ENCODE measurements at regions not wholly inside any gene's neighbourhood (a gene's known extent, or its start where the extent isn't known, plus 50 kb on each side); places are given as distances from the start of the nearest gene placed in this dataset.

GRCh38 chr22:49295465-49295743 is 532.3 kb downstream of the BRD1 start:
- WGBS, 5 donors = 73 to 87% (median 80%) methylated on average over 5 of the region's 5 CpGs
- Histone ChIP-seq H3K4me1 (no peaks in the 10 kb centered on the region), H3K9me3 (peaks cover 0 to 30% (median 17%) of the 10 kb centered on the region in 4 donors), H3K36me3 (no peaks in the 10 kb centered on the region), H3K4me3 (no peak overlapping the region), H3K27me3 (peaks cover 0 to 57% (median 5%) of the 10 kb centered on the region in 3 donors), H3K27ac (no peak overlapping the region)
- DNase-seq = peak in 1 of 2 donors; percentile 8
- TF ChIP-seq, protein P1, sequence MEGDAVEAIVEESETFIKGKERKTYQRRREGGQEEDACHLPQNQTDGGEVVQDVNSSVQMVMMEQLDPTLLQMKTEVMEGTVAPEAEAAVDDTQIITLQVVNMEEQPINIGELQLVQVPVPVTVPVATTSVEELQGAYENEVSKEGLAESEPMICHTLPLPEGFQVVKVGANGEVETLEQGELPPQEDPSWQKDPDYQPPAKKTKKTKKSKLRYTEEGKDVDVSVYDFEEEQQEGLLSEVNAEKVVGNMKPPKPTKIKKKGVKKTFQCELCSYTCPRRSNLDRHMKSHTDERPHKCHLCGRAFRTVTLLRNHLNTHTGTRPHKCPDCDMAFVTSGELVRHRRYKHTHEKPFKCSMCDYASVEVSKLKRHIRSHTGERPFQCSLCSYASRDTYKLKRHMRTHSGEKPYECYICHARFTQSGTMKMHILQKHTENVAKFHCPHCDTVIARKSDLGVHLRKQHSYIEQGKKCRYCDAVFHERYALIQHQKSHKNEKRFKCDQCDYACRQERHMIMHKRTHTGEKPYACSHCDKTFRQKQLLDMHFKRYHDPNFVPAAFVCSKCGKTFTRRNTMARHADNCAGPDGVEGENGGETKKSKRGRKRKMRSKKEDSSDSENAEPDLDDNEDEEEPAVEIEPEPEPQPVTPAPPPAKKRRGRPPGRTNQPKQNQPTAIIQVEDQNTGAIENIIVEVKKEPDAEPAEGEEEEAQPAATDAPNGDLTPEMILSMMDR (IDR thresholded peaks at IDR 0.05) = no peak
- no peak for TF ChIP-seq EP300 (IDR thresholded peaks at IDR 0.05)
- no peak for TF ChIP-seq POLR2AphosphoS5 (IDR thresholded peaks at IDR 0.05)
- no peak for TF ChIP-seq POLR2A (IDR thresholded peaks at IDR 0.05)
- intact Hi-C loops (cut with DNase I; ENCODE audit: low total_unique reads) = no loop called here

DNA sequence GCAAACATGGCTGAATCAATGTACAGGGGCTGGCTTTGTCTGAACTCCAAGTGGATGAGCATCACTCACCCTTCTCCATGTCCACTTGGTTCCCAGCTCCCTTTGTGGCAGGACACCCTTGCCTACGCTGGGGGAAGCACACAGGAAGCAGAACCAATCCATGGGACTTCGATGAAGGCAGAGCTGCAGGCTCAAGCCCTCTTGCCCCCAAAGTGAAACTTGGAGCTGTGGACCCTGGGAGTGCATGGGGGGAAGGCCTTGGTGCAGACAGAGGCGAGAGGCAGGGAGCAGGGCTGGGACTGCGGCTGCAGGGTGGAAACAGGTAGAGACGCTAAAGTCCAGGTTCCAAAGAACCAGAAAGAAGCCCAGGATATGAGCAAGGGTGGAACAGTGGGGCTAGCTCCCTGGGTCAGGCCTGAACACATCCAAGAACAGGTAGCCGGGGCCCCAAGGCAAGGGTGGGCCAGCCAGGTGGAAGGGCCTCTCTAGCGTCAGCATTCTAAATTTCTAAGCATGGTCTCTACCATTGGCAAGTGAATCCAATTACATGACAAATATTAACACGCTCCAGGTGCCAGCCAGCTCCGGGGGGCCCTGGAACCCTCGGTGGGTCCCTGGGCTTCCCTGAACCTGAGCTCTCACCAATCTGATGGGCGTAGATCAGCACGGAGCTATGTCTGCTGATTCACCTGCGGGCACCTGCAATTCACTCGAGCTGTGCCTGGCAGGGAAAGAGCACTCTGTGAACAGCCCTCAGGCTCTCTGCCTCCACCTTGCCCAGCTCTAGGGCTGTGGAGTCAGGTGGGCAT is 532.8 kb downstream of the BRD1 start:
- no peak for TF ChIP-seq EP300 (IDR thresholded peaks at IDR 0.05)
- 81 to 88% (median 84%) methylated on average over 13 to 14 of the region's 14 CpGs for WGBS, 5 donors
- intact Hi-C loops (cut with DNase I; ENCODE audit: low total_unique reads) = no loop called here

DNA sequence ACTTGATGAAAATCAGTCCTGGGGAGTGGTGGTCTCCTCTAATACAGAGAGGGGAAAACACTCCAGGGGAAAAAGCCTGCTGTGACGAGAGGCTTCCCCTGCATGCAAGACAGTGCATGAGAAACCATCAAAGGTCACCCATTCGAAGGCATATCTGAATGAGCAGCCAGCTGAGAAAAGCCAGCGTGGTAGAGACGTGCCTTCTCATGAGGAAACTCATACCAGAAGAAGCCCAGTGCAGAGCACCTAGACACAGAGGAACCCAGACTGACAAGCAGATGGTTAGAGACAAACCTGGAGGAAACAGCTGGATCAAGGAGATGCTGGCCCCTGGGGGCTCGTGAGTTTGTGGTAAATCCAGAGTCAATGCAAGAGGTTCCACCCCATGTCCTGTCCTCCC is 534.8 kb downstream of the BRD1 start:
- Histone ChIP-seq H3K9me3 (peaks cover 0 to 30% (median 17%) of the 10 kb centered on the region in 4 donors), H3K27ac (no peak overlapping the region), H3K27me3 (peaks cover 0 to 52% (median 5%) of the 10 kb centered on the region in 3 donors), H3K4me3 (no peak overlapping the region), H3K4me1 (no peaks in the 10 kb centered on the region), H3K36me3 (no peaks in the 10 kb centered on the region)
- DNase-seq = no peak
- TF ChIP-seq, protein P1 (IDR thresholded peaks at IDR 0.05) = no peak
- TF ChIP-seq POLR2A (IDR thresholded peaks at IDR 0.05) = no peak
- TF ChIP-seq POLR2AphosphoS5 (IDR thresholded peaks at IDR 0.05) = no peak
- no peak for TF ChIP-seq EP300 (IDR thresholded peaks at IDR 0.05)
- intact Hi-C loops (cut with DNase I; ENCODE audit: low total_unique reads) = no loop called here
- WGBS, 5 donors = 58 to 77% (median 76%) methylated on average over 5 of the region's 5 CpGs

More for the DNA sequence above, 532.8 kb downstream of the BRD1 start:
- Histone ChIP-seq H3K36me3 (no peaks in the 10 kb centered on the region), H3K4me1 (no peaks in the 10 kb centered on the region), H3K27me3 (peaks cover 0 to 57% (median 5%) of the 10 kb centered on the region in 3 donors), H3K9me3 (peaks cover 0 to 30% (median 17%) of the 10 kb centered on the region in 4 donors), H3K4me3 (no peak overlapping the region), H3K27ac (no peak overlapping the region)
- DNase-seq = peak in 1 of 2 donors; percentile 16

DNA sequence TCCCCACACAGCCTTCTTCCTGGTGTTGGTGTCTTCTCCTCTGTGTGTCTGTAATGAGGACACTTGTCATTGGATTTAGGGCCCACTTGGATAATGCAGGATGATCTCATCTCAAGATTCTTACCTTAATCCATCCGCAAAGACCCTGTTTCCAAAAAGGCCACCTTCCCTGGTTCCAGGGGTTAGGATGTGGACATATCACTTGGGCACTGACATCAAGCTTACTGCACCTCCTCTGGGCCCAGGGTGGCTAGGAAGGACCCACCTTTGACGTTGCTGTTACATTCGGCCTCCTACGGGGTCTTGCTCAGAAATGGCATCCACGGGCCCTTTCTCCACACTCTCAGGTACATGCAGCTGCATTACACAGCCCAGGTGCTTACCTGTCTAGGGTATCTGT is 535.9 kb downstream of the BRD1 start:
- no peak overlapping the region for H3K4me3 ChIP-seq
- peaks cover 0 to 50% (median 5%) of the 10 kb centered on the region in 3 donors for H3K27me3 ChIP-seq
- H3K4me1 ChIP-seq = no peaks in the 10 kb centered on the region
- WGBS, 5 donors = 78 to 89% (median 83%) methylated on average over 5 of the region's 5 CpGs
- intact Hi-C loops (cut with DNase I; ENCODE audit: low total_unique reads) = no loop called here
- no peak for TF ChIP-seq POLR2A (IDR thresholded peaks at IDR 0.05)
- no peak for TF ChIP-seq POLR2AphosphoS5 (IDR thresholded peaks at IDR 0.05)
- TF ChIP-seq EP300 (IDR thresholded peaks at IDR 0.05) = no peak
- TF ChIP-seq, protein P1 (IDR thresholded peaks at IDR 0.05) = no peak
- no peak for DNase-seq
- peaks cover 0 to 30% (median 17%) of the 10 kb centered on the region in 4 donors for H3K9me3 ChIP-seq
- no peaks in the 10 kb centered on the region for H3K36me3 ChIP-seq
- H3K27ac ChIP-seq = no peak overlapping the region

GRCh38 chr22:49291169-49291568 is 536.5 kb downstream of the BRD1 start:
- no peaks in the 10 kb centered on the region for H3K36me3 ChIP-seq
- TF ChIP-seq POLR2A (IDR thresholded peaks at IDR 0.05) (no peak), EP300 (IDR thresholded peaks at IDR 0.05) (no peak), POLR2AphosphoS5 (IDR thresholded peaks at IDR 0.05) (no peak)
- TF ChIP-seq, protein P1 (IDR thresholded peaks at IDR 0.05) = no peak
- peaks cover 0 to 30% (median 17%) of the 10 kb centered on the region in 4 donors for H3K9me3 ChIP-seq
- H3K4me3 ChIP-seq = no peak overlapping the region
- no peaks in the 10 kb centered on the region for H3K4me1 ChIP-seq
- 54 to 72% (median 67%) methylated on average over 9 to 13 of the region's 13 CpGs for WGBS, 5 donors
- peaks cover 0 to 53% (median 9%) of the 10 kb centered on the region in 3 donors for H3K27me3 ChIP-seq
- no peak for DNase-seq
- intact Hi-C loops (cut with DNase I; ENCODE audit: low total_unique reads) = no loop called here
- no peak overlapping the region for H3K27ac ChIP-seq
